Loucy (cell line): ENCODE measurements at regions not wholly inside any gene's neighbourhood (a gene's known extent, or its start where the extent isn't known, plus 50 kb on each side); places are given as distances from the start of the nearest gene placed in this dataset.

Experiments used
- H2AFZ ChIP-seq: fragments of 200-600 bp; sonication (generic); 2 replicates; pipeline ENCODE4 v1.6.0; 2016; ENCODE audit warnings: antibody characterized with exemption, mild to moderate bottlenecking, low read length, moderate library complexity
- H3F3A ChIP-seq: fragments of 200-600 bp; 2 replicates; pipeline ENCODE4 v1.6.0; 2016; ENCODE audit warnings: antibody characterized with exemption, low read depth, mild to moderate bottlenecking
- H3K27me3 ChIP-seq: fragments of 200-600 bp; sonication (generic); 2 replicates; pipeline ENCODE4 v1.6.1; 2014; ENCODE audit warnings: low read length, mild to moderate bottlenecking; ENCODE audit not compliant: insufficient read depth, poor library complexity, severe bottlenecking
- H3K36me3 ChIP-seq: fragments of 200-600 bp; sonication (generic); 2 replicates; pipeline ENCODE4 v1.6.1; 2016; ENCODE audit warnings: low read length; ENCODE audit not compliant: insufficient read depth
- H3K4me1 ChIP-seq: fragments of 200-600 bp; sonication (generic); 2 replicates; pipeline ENCODE4 v1.5.1; 2014; ENCODE audit warnings: low read length, mild to moderate bottlenecking; ENCODE audit not compliant: insufficient read depth, poor library complexity, severe bottlenecking
- H3K4me2 ChIP-seq: fragments of 200-600 bp; sonication (generic); 2 replicates; pipeline ENCODE4 v1.6.0; 2014; ENCODE audit warnings: antibody characterized with exemption, low read length, low read depth, mild to moderate bottlenecking; ENCODE audit not compliant: poor library complexity, severe bottlenecking
- H3K4me3 ChIP-seq: fragments of 200-600 bp; sonication (generic); 2 replicates; pipeline ENCODE4 v1.5.1; 2014; ENCODE audit warnings: low read length, mild to moderate bottlenecking, mixed read lengths; ENCODE audit not compliant: poor library complexity, severe bottlenecking
- H3K79me2 ChIP-seq: fragments of 200-600 bp; sonication (generic); 2 replicates; pipeline ENCODE4 v1.6.1; 2014; ENCODE audit warnings: low read length; ENCODE audit not compliant: insufficient read depth
- H3K9ac ChIP-seq: fragments of 200-600 bp; sonication (generic); 2 replicates; pipeline ENCODE4 v1.6.0; 2014; ENCODE audit warnings: mild to moderate bottlenecking, low read depth, low read length, moderate library complexity; ENCODE audit not compliant: poor library complexity, severe bottlenecking
- H3K9me2 ChIP-seq: fragments of 200-600 bp; sonication (generic); replicated peaks from 2 replicates; pipeline ENCODE4 v1.6.1; 2016; ENCODE audit warnings: low read depth, low read length, mixed read lengths
- H3K9me3 ChIP-seq: fragments of 200-600 bp; sonication (generic); 2 replicates; pipeline ENCODE4 v1.6.1; 2014; ENCODE audit warnings: mild to moderate bottlenecking, antibody characterized with exemption, low read length, low read depth; ENCODE audit not compliant: insufficient read depth
- H4K20me1 ChIP-seq: fragments of 200-600 bp; sonication (generic); 2 replicates; pipeline ENCODE4 v1.6.0; 2014; ENCODE audit warnings: antibody characterized with exemption, low read length, mild to moderate bottlenecking; ENCODE audit not compliant: insufficient read depth, poor library complexity, severe bottlenecking
- CTCF ChIP-seq: fragments of 200-600 bp; sonication (generic); conservative IDR thresholded peaks from 2 replicates; pipeline ENCODE4 v1.5.1; 2014; ENCODE audit warnings: mild to moderate bottlenecking, antibody characterized with exemption, low read length
- EZH2phosphoT487 ChIP-seq: fragments of 200-600 bp; IDR thresholded peaks from 2 replicates; pipeline ENCODE4 v1.6.1; 2018; ENCODE audit warnings: antibody characterized with exemption, mild to moderate bottlenecking, moderate library complexity, borderline replicate concordance

- H3K4me2 ChIP-seq = no peak overlapping the region
- no peaks in the 10 kb centered on the region for H4K20me1 ChIP-seq
- no peaks in the 10 kb centered on the region for H3K36me3 ChIP-seq
Observed at GRCh38 chr12:3950714-3951320, 77.6 kb upstream of the PARP11 start.

GRCh38 chr12:3947781-3948180 is 74.6 kb upstream of the PARP11 start:
- no peaks in the 10 kb centered on the region for H3K9me3 ChIP-seq
- no peak overlapping the region for H3K9ac ChIP-seq
- no peaks in the 10 kb centered on the region for H3K36me3 ChIP-seq
- no peaks in the 10 kb centered on the region for H3F3A ChIP-seq
- no peak overlapping the region for H3K4me3 ChIP-seq
- no peaks in the 10 kb centered on the region for H3K9me2 ChIP-seq
- no peaks in the 10 kb centered on the region for H3K4me1 ChIP-seq
- no peaks in the 10 kb centered on the region for H4K20me1 ChIP-seq
- H3K4me2 ChIP-seq = no peak overlapping the region
- TF ChIP-seq EZH2phosphoT487 (no peak), CTCF (no peak)
- H3K79me2 ChIP-seq = no peaks in the 10 kb centered on the region
- H3K27me3 ChIP-seq = no peaks in the 10 kb centered on the region
- H2AFZ ChIP-seq = no peak overlapping the region

More at GRCh38 chr12:3950714-3951320, 77.6 kb upstream of the PARP11 start:
- H3K9me3 ChIP-seq = no peaks in the 10 kb centered on the region
- H3K4me1 ChIP-seq = no peaks in the 10 kb centered on the region
- no peaks in the 10 kb centered on the region for H3K79me2 ChIP-seq
- H3K4me3 ChIP-seq = no peak overlapping the region
- no peaks in the 10 kb centered on the region for H3K9me2 ChIP-seq
- H2AFZ ChIP-seq = no peak overlapping the region
- H3K27me3 ChIP-seq = no peaks in the 10 kb centered on the region
- H3K9ac ChIP-seq = no peak overlapping the region
- H3F3A ChIP-seq = no peaks in the 10 kb centered on the region
- TF ChIP-seq EZH2phosphoT487 (no peak), CTCF (no peak)

- H3K9ac ChIP-seq = no peak overlapping the region
- H3K4me2 ChIP-seq = no peak overlapping the region
- no peak for TF ChIP-seq EZH2phosphoT487
- TF ChIP-seq CTCF = no peak
Observed at GRCh38 chr12:3945671-3946070, 72.5 kb upstream of the PARP11 start.

More at GRCh38 chr12:3945671-3946070, 72.5 kb upstream of the PARP11 start:
- Histone ChIP-seq H3K79me2 (no peaks in the 10 kb centered on the region), H3K4me1 (no peaks in the 10 kb centered on the region), H3K36me3 (no peaks in the 10 kb centered on the region), H4K20me1 (no peaks in the 10 kb centered on the region), H3K9me2 (no peaks in the 10 kb centered on the region), H3K4me3 (no peak overlapping the region), H3F3A (no peaks in the 10 kb centered on the region), H3K27me3 (no peaks in the 10 kb centered on the region), H2AFZ (no peak overlapping the region), H3K9me3 (no peaks in the 10 kb centered on the region)
